GM21381 (cell line): ENCODE measurements at regions not wholly inside any gene's neighbourhood (a gene's known extent, or its start where the extent isn't known, plus 50 kb on each side); places are given as distances from the start of the nearest gene placed in this dataset.

Source experiments
- ATAC-seq: cut with Tn5 transposase; IDR thresholded peaks from one replicate; pipeline ENCODE4 v1.9.1; 2021; ENCODE audit warnings: mild to moderate bottlenecking, moderate library complexity; ENCODE audit not compliant: unreplicated experiment

DNA sequence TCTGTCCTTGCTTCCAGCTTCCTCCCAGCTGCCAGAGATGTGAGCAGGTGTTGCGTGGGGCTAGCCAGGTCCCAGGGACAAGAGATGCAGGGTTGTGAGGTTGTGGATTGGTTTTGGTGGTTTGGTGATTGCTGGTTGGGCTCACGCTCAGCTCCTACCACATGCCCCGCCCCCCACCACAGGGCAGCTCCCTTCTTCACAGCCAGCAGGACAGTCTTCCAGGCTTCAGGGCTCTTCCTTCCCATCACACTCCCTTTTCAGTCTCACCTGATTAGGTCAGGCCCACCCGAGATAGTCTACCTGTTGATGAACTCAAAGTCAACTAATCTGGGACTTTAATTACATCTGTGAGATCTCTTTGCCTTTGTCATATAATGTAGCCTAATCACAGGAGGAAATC is 52.0 kb upstream of the GLI2 start:
- ATAC-seq = no peak

DNA sequence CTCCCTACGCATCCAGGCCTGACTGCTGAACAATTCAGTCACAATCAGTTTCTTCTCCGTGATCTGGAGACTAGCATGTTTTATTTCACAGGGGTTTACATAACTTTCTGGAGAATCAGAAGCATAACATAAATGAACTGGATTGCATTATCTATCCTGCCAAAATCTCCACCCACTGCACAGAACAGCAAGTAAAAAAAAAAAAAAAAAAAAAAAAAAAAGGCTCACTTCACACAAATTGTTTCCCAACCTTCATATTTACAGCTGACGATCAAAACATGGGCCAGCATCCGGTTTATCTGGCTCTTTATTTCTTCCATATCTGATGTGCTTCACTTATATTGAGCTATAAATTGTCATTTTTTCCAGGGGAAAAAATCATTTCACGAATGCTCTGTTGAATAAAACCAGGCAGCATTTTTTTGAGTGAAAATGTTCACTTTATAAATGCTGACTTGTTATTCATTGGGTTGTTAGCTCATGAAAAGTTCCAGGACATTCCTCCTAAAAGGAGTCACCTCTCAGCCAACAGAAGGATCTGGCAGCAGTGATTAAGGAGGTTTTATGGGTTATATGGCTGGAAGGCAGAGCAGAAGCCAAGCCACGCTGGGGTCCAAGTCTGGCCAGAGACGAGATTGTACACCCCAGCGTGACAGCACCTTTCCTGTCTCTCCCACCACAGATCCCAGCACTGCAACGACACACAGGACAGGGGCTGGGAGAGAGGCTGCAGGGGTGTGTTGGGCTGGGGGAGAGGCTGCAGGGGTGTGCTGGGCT is 51.2 kb upstream of the GLI2 start:
- ATAC-seq = no peak

DNA sequence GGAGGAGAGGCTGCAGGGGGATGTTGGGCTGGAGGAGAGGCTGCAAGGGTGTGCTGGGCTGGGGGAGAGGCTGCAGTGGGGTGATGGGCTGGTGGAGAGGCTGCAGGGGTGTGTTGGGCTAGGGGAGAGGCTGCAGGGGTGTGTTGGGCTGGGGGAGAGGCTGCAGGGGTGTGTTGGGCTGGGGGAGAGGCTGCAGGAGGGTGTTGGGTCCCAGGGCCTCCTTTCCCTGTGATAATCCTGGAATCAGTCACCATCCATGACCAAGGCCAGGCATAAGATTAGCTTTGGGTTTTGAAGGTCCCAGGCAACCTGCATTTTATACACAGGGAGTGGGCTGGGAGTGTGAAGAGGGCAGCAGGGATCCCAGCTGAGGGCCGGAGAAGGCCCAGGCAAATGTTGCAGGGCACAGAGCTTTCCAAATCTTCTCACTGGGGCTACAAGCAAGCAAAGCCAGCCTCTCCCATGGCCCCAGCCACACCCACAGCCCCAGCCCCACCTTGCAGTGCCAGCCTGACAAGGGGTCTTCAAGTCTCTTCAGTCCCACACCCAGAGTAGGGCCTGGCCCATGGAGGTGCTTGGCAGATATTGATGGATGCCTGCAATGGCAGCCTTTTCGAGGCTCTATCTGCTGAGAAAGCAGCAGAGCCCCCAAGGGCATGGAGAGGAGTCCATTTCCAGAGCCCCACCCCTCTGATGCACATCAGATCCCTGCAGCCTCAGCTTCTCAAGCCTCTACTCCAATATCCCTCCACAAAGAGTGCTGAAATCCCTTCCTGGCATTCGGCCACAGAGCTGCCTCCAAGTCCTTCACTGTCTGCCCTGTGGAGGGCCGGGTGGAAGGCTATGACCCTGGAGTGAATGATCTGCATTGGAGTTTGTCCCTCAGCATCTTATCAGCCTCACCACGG is 50.3 kb upstream of the GLI2 start:
- ATAC-seq = no peak
